Stimulated activated naive CD8-positive, alpha-beta T cell treated with anti-CD3 and anti-CD28 coated beads, Interleukin-15, Interleukin-2, amounts not matched to agents 100 ng/mL and 50 ng/mL, for 24 hours (primary cell): ENCODE measurements at regions not wholly inside any gene's neighbourhood (a gene's known extent, or its start where the extent isn't known, plus 50 kb on each side); places are given as distances from the start of the nearest gene placed in this dataset.
"Not testable (repeated sequence)": the region's sequence is repeated elsewhere in the genome, so short reads cannot be mapped to it uniquely, and the experiment has no call there.

Experiments used
- H3K27ac Mint-ChIP-seq: one replicate; pipeline ENCODE4 v1.8.0; 2021; ENCODE audit warnings: mild to moderate bottlenecking, mixed read lengths
- H3K27me3 Mint-ChIP-seq: one replicate; pipeline ENCODE4 v1.8.0; 2021; ENCODE audit warnings: mixed read lengths
- H3K36me3 Mint-ChIP-seq: one replicate; pipeline ENCODE4 v1.8.0; 2021; ENCODE audit warnings: low read depth, mixed read lengths
- H3K4me1 Mint-ChIP-seq: one replicate; pipeline ENCODE4 v1.8.0; 2021; ENCODE audit warnings: low read depth, mixed read lengths
- H3K4me3 Mint-ChIP-seq: one replicate; pipeline ENCODE4 v1.8.0; 2021; ENCODE audit warnings: mild to moderate bottlenecking, mixed read lengths
- H3K9me3 Mint-ChIP-seq: one replicate; pipeline ENCODE4 v1.8.0; 2021; ENCODE audit warnings: mixed read lengths

DNA sequence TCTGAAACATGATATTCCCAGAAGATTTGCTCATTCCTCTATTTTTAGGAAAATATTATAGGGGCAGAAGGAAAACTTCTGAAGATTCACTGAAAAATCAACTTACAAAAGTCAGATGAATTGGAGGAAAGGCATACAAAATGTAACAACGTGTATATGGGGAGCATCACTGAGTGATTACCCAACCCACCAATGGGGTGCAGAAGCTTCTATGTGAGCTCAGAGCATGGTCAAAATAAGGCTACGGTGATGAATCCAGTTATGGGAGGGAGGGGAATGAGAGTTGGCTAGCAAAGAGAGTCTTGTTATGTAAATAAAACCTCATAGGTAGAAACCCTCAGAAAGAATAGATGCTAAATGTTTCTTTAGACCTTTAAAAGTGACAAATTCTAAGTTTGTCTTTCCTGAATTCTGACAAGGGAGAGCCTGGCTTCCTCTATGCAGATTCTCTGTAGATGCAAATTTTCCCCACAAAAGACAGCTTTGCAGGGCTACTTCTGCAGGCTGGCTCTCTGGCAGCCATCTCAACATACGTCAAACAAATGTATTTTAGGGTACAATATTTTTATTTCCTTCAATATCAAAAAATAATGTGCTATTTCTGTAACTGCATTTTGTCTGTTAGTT is 171.4 kb upstream of the NDUFV2 start:
- Mint-ChIP-seq H3K27ac (no peak overlapping the region), H3K4me1 (no peaks in the 10 kb centered on the region), H3K27me3 (no peaks in the 10 kb centered on the region), H3K4me3 (no peak overlapping the region), H3K36me3 (no peaks in the 10 kb centered on the region), H3K9me3 (peaks cover 8% of the 10 kb centered on the region)

DNA sequence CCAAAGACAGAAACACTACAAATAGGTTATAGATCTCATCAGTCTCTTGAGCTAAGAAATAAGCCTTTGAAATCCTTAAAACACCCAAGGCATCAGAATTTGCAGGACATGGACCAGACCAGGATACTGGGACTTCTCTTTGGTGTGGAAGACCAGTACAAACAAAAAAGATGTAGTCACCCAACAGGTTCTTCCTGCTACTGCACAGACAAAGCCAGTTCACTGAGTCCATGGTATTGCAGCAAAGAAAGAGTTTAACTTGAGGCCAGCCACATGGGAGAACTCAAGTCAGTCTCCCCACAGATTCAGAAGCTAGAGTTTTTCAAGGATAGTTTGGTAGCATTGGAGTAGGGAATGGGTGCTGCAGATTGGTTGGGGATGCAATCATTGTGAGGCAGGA is 169.6 kb upstream of the NDUFV2 start:
- no peak overlapping the region for H3K4me3 Mint-ChIP-seq
- H3K27ac Mint-ChIP-seq = no peak overlapping the region
- no peaks in the 10 kb centered on the region for H3K36me3 Mint-ChIP-seq
- peaks cover 3% of the 10 kb centered on the region for H3K9me3 Mint-ChIP-seq
- no peaks in the 10 kb centered on the region for H3K27me3 Mint-ChIP-seq
- H3K4me1 Mint-ChIP-seq = no peaks in the 10 kb centered on the region

DNA sequence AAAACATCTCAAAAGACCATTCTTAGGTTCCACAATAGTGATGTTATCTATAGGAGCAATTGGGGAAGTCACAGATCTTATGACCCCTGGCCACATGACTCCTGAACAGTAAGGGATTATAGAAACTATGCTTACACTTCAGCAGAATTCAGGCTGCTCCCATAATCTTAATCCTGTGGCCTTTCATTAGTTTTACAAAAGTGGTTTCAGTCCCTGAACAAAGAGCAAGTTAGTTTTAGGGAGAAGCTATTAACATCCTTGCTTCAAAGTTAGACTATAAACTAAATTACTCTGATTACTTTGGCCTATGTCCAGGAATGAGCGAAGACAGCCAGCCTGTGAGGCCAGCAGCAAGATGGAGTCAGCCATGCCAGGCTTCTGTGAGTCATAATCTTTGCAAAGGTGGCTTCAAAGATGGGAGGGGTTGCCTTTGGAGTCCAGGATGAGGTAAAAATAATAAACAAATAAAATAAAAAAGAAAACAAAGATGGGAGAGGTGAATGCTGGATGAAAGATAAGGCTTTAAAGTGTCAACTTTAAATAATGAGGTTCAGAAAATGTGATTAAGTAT is 168.7 kb upstream of the NDUFV2 start:
- Mint-ChIP-seq H3K27me3 (no peaks in the 10 kb centered on the region), H3K4me1 (no peaks in the 10 kb centered on the region), H3K9me3 (peaks cover 2% of the 10 kb centered on the region), H3K4me3 (no peak overlapping the region), H3K27ac (no peak overlapping the region), H3K36me3 (no peaks in the 10 kb centered on the region)

DNA sequence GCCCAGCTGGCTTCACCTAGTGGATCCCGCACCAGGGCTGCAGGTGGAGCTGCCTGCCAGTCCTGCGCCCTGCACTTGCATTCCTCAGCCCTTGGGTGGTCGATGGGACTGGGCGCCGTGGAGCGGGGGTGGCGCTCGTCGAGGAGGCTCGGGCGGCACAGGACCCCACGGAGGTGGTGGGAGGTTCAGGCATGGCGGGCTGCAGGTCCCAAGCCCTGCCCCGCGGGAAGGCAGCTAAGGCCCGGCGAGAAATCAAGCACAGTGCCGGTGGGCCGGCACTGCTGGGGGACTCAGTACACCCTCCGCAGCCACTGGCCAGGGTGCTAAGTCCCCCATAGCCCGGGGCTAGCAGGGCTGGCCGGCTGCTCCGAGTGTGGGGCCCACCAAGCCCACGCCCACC is 167.2 kb upstream of the NDUFV2 start:
- not testable (repeated sequence) for H3K36me3 Mint-ChIP-seq, H3K4me1 Mint-ChIP-seq, H3K9me3 Mint-ChIP-seq, H3K27ac Mint-ChIP-seq, H3K4me3 Mint-ChIP-seq, H3K27me3 Mint-ChIP-seq

DNA sequence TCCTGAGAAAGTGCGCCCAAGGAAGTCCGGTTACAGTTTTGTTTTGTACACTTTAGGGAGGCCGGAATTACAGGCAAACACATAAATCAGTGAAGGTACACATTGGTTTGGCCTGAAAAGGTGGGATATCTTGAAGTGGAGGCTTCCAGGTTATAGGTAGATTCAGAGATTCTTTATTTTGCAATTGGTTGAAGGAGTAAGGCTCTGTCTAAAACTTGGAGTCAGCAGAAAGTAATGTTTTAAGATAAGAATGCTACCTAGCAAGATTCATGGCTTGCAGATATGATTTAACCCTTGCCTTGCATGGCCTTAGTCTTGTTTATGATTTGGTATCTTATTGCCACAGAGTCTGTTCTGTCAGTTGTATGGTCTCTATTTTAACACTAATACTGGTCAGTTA is 165.9 kb upstream of the NDUFV2 start:
- H3K4me3 Mint-ChIP-seq = no peak overlapping the region
- H3K27me3 Mint-ChIP-seq = no peaks in the 10 kb centered on the region
- H3K9me3 Mint-ChIP-seq = no peaks in the 10 kb centered on the region
- H3K36me3 Mint-ChIP-seq = no peaks in the 10 kb centered on the region
- no peak overlapping the region for H3K27ac Mint-ChIP-seq
- H3K4me1 Mint-ChIP-seq = no peaks in the 10 kb centered on the region

DNA sequence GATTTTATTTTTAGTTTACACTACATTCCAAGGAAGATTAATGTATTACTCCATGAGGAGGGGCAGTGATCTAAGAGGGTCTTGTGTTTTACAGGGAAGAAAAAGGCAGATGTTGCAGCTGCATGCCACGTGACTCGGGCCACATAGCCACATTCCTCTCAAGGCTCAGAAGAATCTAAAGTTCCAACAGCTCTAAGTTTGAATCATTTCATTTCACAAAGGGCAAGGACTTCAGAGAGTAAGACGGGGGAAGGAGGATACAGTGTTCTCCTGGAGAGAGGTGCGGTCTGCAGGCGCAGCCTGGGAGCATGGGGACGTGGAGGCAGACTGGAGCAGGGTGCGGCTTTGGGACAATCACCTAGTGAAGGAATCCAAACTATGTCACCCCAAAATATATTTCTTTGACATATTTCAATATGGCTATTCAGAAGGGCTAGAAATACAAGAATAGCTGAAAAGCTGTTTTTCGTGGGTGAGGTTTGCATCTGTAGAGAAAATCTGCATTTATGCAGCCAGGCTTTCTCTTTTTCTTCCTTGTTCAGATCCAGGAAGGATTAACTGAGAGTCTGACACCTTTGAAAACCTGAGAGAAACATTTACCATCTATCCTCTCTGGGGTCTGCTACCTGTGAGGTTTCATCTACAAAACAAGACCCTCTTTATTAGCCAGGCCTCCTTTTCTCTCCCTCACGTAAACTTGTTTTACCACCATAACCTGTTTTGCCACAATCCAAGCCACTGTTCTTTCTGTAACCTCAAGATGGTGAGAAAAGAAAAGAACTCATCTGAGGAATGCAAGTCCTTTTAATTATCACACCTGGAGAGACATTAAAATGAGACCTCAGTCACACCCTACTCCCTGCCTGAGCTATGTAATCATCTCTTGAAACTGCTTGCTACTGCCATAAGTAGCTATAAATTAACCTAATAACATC is 165.1 kb upstream of the NDUFV2 start:
- H3K27ac Mint-ChIP-seq = no peak overlapping the region
- no peaks in the 10 kb centered on the region for H3K9me3 Mint-ChIP-seq
- H3K4me1 Mint-ChIP-seq = no peaks in the 10 kb centered on the region
- no peaks in the 10 kb centered on the region for H3K27me3 Mint-ChIP-seq
- H3K4me3 Mint-ChIP-seq = no peak overlapping the region
- H3K36me3 Mint-ChIP-seq = no peaks in the 10 kb centered on the region

DNA sequence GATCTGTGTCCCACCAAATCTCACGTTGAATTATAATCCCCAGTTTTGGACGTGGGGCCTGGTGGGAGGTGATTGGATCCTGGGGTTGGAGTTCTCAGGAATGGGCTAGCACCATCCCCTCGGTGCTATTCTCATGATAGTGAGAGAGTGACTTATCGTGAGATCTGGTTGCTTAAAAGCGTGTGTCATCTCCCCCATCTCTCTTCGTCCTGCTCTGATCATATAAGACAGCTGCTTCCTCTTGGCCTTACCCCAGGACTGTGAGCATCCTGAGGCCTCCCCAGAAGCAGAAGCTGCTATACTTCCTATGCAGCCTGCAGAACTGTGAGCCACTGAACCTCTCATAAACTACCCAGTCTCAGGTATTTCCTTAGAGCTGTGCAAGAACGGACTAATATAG is 163.7 kb upstream of the NDUFV2 start:
- Mint-ChIP-seq H3K4me3 (no peak overlapping the region), H3K36me3 (no peaks in the 10 kb centered on the region), H3K9me3 (no peaks in the 10 kb centered on the region), H3K27ac (no peak overlapping the region), H3K4me1 (no peaks in the 10 kb centered on the region), H3K27me3 (no peaks in the 10 kb centered on the region)

DNA sequence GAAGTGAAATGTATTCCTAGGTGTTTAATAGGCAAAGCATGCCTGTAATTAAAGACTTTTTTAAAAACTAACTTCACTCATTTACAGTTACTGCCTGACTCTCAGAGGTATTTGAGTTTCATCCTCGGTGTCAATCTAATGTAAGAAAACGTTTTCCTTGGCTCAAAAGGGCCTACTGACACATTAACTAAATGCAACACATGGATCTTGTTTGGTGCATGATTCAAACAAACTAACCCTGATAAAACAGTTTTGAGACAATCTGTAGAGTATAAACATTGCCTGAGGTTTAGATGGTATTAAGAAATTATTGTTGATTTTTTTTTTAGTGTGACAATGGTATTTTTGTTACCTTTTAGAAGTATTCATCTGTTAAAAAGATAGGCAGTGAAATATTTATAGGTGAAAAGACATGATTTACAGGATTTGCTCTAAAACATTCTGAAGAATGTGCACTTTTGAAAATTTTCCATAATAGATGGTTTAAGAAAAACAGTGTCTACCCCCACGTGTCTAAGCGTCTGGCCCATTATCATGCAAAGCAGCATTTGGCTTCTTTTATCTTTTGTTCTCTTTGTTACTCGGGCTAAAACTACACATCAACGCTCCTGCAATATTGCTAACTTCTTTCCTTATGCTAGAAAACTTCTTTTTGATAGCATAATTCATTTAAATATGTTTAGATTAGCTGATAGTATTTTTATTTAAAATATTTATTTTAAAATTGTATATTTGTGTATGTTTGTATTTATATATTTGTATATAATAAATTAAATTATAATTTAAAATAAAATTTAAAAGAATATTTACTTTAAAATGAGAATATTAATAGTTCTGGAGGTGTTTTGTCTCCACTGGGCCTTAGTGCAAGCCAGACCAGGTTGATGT is 160.2 kb upstream of the NDUFV2 start:
- H3K4me3 Mint-ChIP-seq = no peak overlapping the region
- H3K27ac Mint-ChIP-seq = no peak overlapping the region

DNA sequence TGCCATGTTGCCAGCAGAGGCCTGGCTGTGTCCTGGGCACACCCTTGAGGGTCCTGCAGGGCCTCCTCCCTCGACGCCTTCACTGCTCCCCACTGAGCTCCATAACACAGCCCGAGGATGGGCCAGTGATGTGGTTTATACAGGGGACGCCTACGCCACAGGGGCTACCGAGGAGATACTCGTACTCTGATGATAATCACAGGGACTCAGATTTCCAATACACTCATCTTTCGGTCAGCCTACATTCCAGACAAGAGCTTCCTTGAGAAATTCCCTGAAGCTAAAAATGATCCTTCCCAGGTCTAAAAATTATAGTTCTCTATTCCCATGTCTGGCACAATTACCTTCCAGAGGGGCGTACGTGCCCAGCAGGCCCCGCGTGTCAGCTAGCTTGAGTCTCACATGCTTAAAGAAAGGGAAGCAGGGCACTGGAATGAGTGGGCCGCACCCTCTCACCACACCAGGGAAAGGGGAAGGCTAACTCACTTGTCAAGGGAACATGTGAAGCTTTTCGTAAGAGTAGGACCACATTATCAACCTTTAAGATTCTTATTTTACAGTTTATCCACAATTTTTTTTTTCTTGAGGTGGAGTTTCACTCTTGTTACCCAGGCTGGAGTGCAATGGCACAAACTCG is 159.5 kb upstream of the NDUFV2 start:
- no peak overlapping the region for H3K4me3 Mint-ChIP-seq
- H3K27ac Mint-ChIP-seq = no peak overlapping the region
- H3K9me3 Mint-ChIP-seq = peaks cover 4% of the 10 kb centered on the region
- H3K36me3 Mint-ChIP-seq = no peaks in the 10 kb centered on the region
- peaks cover 6% of the 10 kb centered on the region for H3K4me1 Mint-ChIP-seq
- H3K27me3 Mint-ChIP-seq = no peaks in the 10 kb centered on the region

More for the DNA sequence above, 160.2 kb upstream of the NDUFV2 start:
- Mint-ChIP-seq H3K36me3 (no peaks in the 10 kb centered on the region), H3K9me3 (peaks cover 4% of the 10 kb centered on the region), H3K4me1 (peaks cover 6% of the 10 kb centered on the region), H3K27me3 (no peaks in the 10 kb centered on the region)

DNA sequence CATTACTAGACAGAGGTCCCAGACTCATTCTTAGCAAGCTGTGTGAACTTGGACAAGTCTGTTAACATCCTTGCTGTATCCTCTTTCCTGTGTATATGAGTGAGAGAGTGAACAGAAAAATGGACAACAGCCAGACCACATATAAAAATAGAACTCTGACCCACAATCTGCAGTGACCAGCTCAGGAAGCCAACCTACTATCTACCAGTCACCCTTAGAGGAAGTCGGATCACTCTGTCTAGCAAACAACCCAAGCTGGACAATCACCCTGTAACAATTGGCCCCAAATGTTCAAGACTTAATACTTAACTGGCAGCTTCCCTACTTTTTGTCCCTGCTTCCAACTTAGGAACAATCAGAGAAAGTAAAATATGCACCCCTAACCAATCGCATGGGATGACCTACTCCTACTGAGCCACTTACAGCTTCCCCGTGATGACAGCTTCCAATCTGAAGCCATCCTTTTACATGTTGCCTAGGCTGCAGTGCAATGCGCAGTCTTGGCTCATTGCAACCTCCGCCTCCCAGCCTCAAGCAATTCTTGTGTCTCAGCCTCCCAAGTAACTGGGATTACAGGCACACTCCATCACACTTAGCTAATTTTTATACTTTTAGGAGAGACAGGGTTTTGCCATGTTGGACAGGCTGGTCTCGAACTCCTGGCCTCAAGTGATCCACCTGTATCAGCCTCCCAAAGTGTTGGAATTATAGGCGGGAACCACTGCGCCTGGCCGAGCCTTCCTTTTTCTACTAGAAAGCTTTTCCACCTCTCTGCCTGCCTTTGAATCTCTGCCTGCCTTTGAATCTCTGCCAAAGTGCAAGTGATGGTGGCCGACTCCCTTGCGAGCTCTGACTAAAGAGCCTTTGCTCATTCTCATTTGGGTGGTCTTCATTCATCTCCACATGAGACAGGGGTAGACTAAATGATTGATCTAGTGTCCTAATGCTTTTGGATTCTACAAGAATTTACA is 158.3 kb upstream of the NDUFV2 start:
- H3K4me1 Mint-ChIP-seq = peaks cover 9% of the 10 kb centered on the region
- no peak overlapping the region for H3K27ac Mint-ChIP-seq
- no peaks in the 10 kb centered on the region for H3K36me3 Mint-ChIP-seq
- H3K9me3 Mint-ChIP-seq = peaks cover 4% of the 10 kb centered on the region
- H3K4me3 Mint-ChIP-seq = no peak overlapping the region
- H3K27me3 Mint-ChIP-seq = no peaks in the 10 kb centered on the region

DNA sequence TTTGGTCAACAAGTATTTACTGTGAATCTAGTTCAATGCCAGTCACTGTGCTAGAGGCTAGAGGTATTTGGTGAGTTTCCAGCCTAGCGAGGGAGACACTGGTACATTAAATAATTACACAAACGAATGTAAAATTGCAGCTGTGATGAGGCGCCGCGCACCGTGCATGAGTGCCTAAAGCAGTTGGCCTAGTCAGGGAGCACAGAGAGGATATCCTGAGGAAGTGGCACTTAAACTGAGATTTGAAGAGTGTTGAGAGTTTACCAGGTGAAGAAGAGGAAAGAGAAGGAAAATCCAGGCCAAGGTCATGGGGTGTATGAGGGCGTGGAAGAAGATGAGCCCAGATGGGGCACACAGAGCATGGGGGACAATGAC is 157.6 kb upstream of the NDUFV2 start:
- no peaks in the 10 kb centered on the region for H3K27me3 Mint-ChIP-seq
- H3K4me1 Mint-ChIP-seq = peaks cover 9% of the 10 kb centered on the region
- peak overlapping the region; percentile 33 for H3K27ac Mint-ChIP-seq
- peaks cover 4% of the 10 kb centered on the region for H3K9me3 Mint-ChIP-seq
- no peaks in the 10 kb centered on the region for H3K36me3 Mint-ChIP-seq
- H3K4me3 Mint-ChIP-seq = no peak overlapping the region

DNA sequence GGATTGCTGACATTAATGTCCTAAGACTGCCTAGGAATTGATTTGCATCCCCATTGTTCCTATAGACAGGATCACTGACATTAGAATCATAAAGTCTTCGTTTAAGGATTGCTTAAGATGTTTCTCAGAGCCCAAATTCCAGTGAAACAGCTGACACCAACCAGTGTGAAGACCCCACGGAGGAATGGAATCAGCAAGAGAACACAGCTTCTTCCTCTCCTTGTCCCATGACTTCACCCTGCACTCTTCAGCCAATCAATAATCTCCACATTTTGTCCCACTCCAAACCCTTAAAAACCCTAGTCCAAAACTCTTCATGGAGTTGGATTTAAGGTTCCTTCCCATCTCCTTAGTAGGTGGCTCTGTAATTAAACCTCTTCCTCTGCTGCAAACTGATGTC is 157.0 kb upstream of the NDUFV2 start:
- peaks cover 9% of the 10 kb centered on the region for H3K4me1 Mint-ChIP-seq
- H3K27me3 Mint-ChIP-seq = no peaks in the 10 kb centered on the region
- H3K4me3 Mint-ChIP-seq = no peak overlapping the region
- H3K36me3 Mint-ChIP-seq = no peaks in the 10 kb centered on the region
- no peak overlapping the region for H3K27ac Mint-ChIP-seq
- peaks cover 4% of the 10 kb centered on the region for H3K9me3 Mint-ChIP-seq

DNA sequence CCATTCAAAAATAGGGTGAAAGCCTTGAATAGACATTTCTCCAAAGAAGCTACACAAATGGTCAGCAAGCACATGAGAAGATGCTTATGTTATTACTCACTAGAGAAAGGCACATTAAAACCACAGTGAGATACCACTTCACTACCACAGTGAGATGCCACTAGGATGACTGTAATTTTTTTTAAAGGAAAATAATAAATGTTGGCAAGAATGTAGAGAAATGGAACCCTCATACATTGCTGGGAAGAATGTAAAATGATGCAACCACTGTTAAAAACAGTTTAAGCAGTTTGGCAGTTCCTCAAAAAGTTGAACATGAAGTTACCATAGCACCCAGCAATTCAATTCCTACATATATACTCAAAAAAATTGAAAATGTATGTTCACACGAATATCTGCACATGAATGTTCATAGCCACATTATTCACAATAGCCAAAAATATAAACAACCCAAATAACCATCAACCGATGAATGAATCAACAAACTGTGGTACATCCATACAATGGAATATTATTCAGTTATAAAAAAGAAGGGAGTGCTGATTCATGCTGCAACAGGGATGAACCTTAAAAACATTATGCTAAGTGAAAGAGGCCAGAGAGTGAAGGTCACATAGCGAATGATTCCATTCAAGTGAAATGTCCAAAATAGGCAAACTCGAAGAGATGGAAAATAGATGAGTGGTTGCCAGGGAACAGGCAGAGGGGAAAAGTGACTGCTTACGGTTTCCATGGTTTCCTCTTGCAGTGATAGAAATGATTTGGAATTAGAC is 156.2 kb upstream of the NDUFV2 start:
- Mint-ChIP-seq H3K27ac (no peak overlapping the region), H3K4me1 (peaks cover 9% of the 10 kb centered on the region), H3K4me3 (no peak overlapping the region), H3K9me3 (peaks cover 4% of the 10 kb centered on the region), H3K36me3 (no peaks in the 10 kb centered on the region), H3K27me3 (no peaks in the 10 kb centered on the region)
